ENCODE measurements at regions not wholly inside any gene's neighbourhood (a gene's known extent, or its start where the extent isn't known, plus 50 kb on each side); places are given as distances from the start of the nearest gene placed in this dataset.

GRCh38 chr16:51025588-51026290 is 125.3 kb downstream of the SALL1 start:
- Mint-ChIP-seq H3K27ac (no peak overlapping the region), H3K27me3 (peaks cover 4% of the 10 kb centered on the region), H3K4me1 (no peaks in the 10 kb centered on the region), H3K4me3 (no peak overlapping the region), H3K9me3 (no peaks in the 10 kb centered on the region), H3K36me3 (ENCODE audit: low read depth) (no peaks in the 10 kb centered on the region)
- DNase-seq = no peak
- ChIA-PET CTCF (no interaction called here), POLR2A (no interaction called here)

GRCh38 chr16:51024703-51025102 is 126.4 kb downstream of the SALL1 start:
- ChIA-PET CTCF (no interaction called here), POLR2A (no interaction called here)
- Mint-ChIP-seq H3K27me3 (peaks cover 4% of the 10 kb centered on the region), H3K9me3 (no peaks in the 10 kb centered on the region), H3K4me1 (no peaks in the 10 kb centered on the region), H3K36me3 (ENCODE audit: low read depth) (no peaks in the 10 kb centered on the region), H3K4me3 (no peak overlapping the region), H3K27ac (no peak overlapping the region)
- no peak for DNase-seq

GRCh38 chr16:51022955-51023354 is 128.1 kb downstream of the SALL1 start:
- DNase-seq = no peak
- Mint-ChIP-seq H3K9me3 (no peaks in the 10 kb centered on the region), H3K27me3 (peaks cover 4% of the 10 kb centered on the region), H3K27ac (no peak overlapping the region), H3K36me3 (ENCODE audit: low read depth) (no peaks in the 10 kb centered on the region), H3K4me1 (no peaks in the 10 kb centered on the region), H3K4me3 (no peak overlapping the region)
- ChIA-PET CTCF (no interaction called here), POLR2A (no interaction called here)

GRCh38 chr16:51019617-51020016 is 131.5 kb downstream of the SALL1 start:
- CTCF ChIA-PET = no interaction called here
- no peak for DNase-seq
- H3K27me3 Mint-ChIP-seq = peaks cover 4% of the 10 kb centered on the region
- no peak overlapping the region for H3K4me3 Mint-ChIP-seq
- H3K36me3 Mint-ChIP-seq (ENCODE audit: low read depth) = no peaks in the 10 kb centered on the region
- POLR2A ChIA-PET = no interaction called here
- H3K9me3 Mint-ChIP-seq = no peaks in the 10 kb centered on the region
- no peak overlapping the region for H3K27ac Mint-ChIP-seq
- H3K4me1 Mint-ChIP-seq = no peaks in the 10 kb centered on the region

- no peaks in the 10 kb centered on the region for H3K9me3 Mint-ChIP-seq
- H3K4me3 Mint-ChIP-seq = no peak overlapping the region
- no peaks in the 10 kb centered on the region for H3K36me3 Mint-ChIP-seq (ENCODE audit: low read depth)
- H3K27ac Mint-ChIP-seq = no peak overlapping the region
- CTCF ChIA-PET = no interaction called here
- H3K4me1 Mint-ChIP-seq = no peaks in the 10 kb centered on the region
- POLR2A ChIA-PET = no interaction called here
- H3K27me3 Mint-ChIP-seq = peaks cover 4% of the 10 kb centered on the region
- DNase-seq = no peak
Measured at GRCh38 chr16:51017969-51018368, 133.1 kb downstream of the SALL1 start.

GRCh38 chr16:51012396-51012795 is 138.7 kb downstream of the SALL1 start:
- DNase-seq = no peak
- Mint-ChIP-seq H3K4me1 (no peaks in the 10 kb centered on the region), H3K9me3 (peaks cover 5% of the 10 kb centered on the region), H3K4me3 (no peak overlapping the region), H3K27ac (no peak overlapping the region), H3K36me3 (ENCODE audit: low read depth) (no peaks in the 10 kb centered on the region), H3K27me3 (no peaks in the 10 kb centered on the region)
- POLR2A ChIA-PET = no interaction called here
- CTCF ChIA-PET = no interaction called here

GRCh38 chr16:51010817-51011216 is 140.3 kb downstream of the SALL1 start:
- Mint-ChIP-seq H3K27ac (no peak overlapping the region), H3K4me1 (no peaks in the 10 kb centered on the region), H3K4me3 (no peak overlapping the region), H3K36me3 (ENCODE audit: low read depth) (no peaks in the 10 kb centered on the region), H3K27me3 (no peaks in the 10 kb centered on the region), H3K9me3 (peaks cover 5% of the 10 kb centered on the region)
- ChIA-PET POLR2A (no interaction called here), CTCF (no interaction called here)
- DNase-seq = no peak

GRCh38 chr16:51009813-51010212 is 141.3 kb downstream of the SALL1 start:
- no peak overlapping the region for H3K4me3 Mint-ChIP-seq
- ChIA-PET CTCF (no interaction called here), POLR2A (no interaction called here)
- no peaks in the 10 kb centered on the region for H3K36me3 Mint-ChIP-seq (ENCODE audit: low read depth)
- DNase-seq = no peak
- no peaks in the 10 kb centered on the region for H3K27me3 Mint-ChIP-seq
- H3K27ac Mint-ChIP-seq = no peak overlapping the region
- no peaks in the 10 kb centered on the region for H3K4me1 Mint-ChIP-seq
- peaks cover 5% of the 10 kb centered on the region for H3K9me3 Mint-ChIP-seq

- CTCF ChIA-PET = no interaction called here
- no peaks in the 10 kb centered on the region for H3K4me1 Mint-ChIP-seq
- H3K4me3 Mint-ChIP-seq = no peak overlapping the region
- no peaks in the 10 kb centered on the region for H3K36me3 Mint-ChIP-seq (ENCODE audit: low read depth)
- no peak for DNase-seq
- POLR2A ChIA-PET = no interaction called here
- peaks cover 5% of the 10 kb centered on the region for H3K9me3 Mint-ChIP-seq
- no peak overlapping the region for H3K27ac Mint-ChIP-seq
- no peaks in the 10 kb centered on the region for H3K27me3 Mint-ChIP-seq
Measured at GRCh38 chr16:51009359-51009758, 141.7 kb downstream of the SALL1 start.

- no peaks in the 10 kb centered on the region for H3K27me3 Mint-ChIP-seq
- H3K27ac Mint-ChIP-seq = no peak overlapping the region
- H3K4me3 Mint-ChIP-seq = no peak overlapping the region
- H3K9me3 Mint-ChIP-seq = peaks cover 5% of the 10 kb centered on the region
- ChIA-PET POLR2A (no interaction called here), CTCF (interaction anchor here (0.9 kb wide), 1 partner anchor 14 kb away, joined by 3 read pairs; no protein-coding TSS in a partner anchor)
- H3K4me1 Mint-ChIP-seq = no peaks in the 10 kb centered on the region
- H3K36me3 Mint-ChIP-seq (ENCODE audit: low read depth) = no peaks in the 10 kb centered on the region
- no peak for DNase-seq
Measured at GRCh38 chr16:51008607-51009006, 142.5 kb downstream of the SALL1 start.

GRCh38 chr16:51008037-51008436 is 143.0 kb downstream of the SALL1 start:
- no peaks in the 10 kb centered on the region for H3K27me3 Mint-ChIP-seq
- ChIA-PET CTCF (no interaction called here), POLR2A (no interaction called here)
- H3K4me3 Mint-ChIP-seq = no peak overlapping the region
- DNase-seq = no peak
- H3K27ac Mint-ChIP-seq = no peak overlapping the region
- no peaks in the 10 kb centered on the region for H3K36me3 Mint-ChIP-seq (ENCODE audit: low read depth)
- peaks cover 5% of the 10 kb centered on the region for H3K9me3 Mint-ChIP-seq
- no peaks in the 10 kb centered on the region for H3K4me1 Mint-ChIP-seq

- no peak overlapping the region for H3K4me3 Mint-ChIP-seq
- H3K27ac Mint-ChIP-seq = no peak overlapping the region
- POLR2A ChIA-PET = interaction anchor here (0.7 kb wide), 1 partner anchor 98 kb away, joined by 3 read pairs; no protein-coding TSS in a partner anchor
- CTCF ChIA-PET = no interaction called here
- H3K27me3 Mint-ChIP-seq = no peaks in the 10 kb centered on the region
- H3K4me1 Mint-ChIP-seq = no peaks in the 10 kb centered on the region
- H3K9me3 Mint-ChIP-seq = peaks cover 3% of the 10 kb centered on the region
- H3K36me3 Mint-ChIP-seq (ENCODE audit: low read depth) = no peaks in the 10 kb centered on the region
- no peak for DNase-seq
Measured at GRCh38 chr16:51003850-51004566, 147.1 kb downstream of the SALL1 start.

GRCh38 chr16:51002881-51003490 is 148.1 kb downstream of the SALL1 start:
- no peaks in the 10 kb centered on the region for H3K4me1 Mint-ChIP-seq
- no peak for DNase-seq
- peaks cover 3% of the 10 kb centered on the region for H3K9me3 Mint-ChIP-seq
- no peak overlapping the region for H3K4me3 Mint-ChIP-seq
- H3K36me3 Mint-ChIP-seq (ENCODE audit: low read depth) = no peaks in the 10 kb centered on the region
- H3K27ac Mint-ChIP-seq = no peak overlapping the region
- POLR2A ChIA-PET = no interaction called here
- no peaks in the 10 kb centered on the region for H3K27me3 Mint-ChIP-seq
- CTCF ChIA-PET = no interaction called here

- Mint-ChIP-seq H3K27ac (no peak overlapping the region), H3K36me3 (ENCODE audit: low read depth) (no peaks in the 10 kb centered on the region), H3K4me3 (no peak overlapping the region), H3K27me3 (no peaks in the 10 kb centered on the region), H3K9me3 (no peaks in the 10 kb centered on the region), H3K4me1 (no peaks in the 10 kb centered on the region)
- POLR2A ChIA-PET = no interaction called here
- CTCF ChIA-PET = no interaction called here
- no peak for DNase-seq
Measured at GRCh38 chr16:50999181-50999580, 151.9 kb downstream of the SALL1 start.
